C4-2B (cell line): ENCODE measurements at regions not wholly inside any gene's neighbourhood (a gene's known extent, or its start where the extent isn't known, plus 50 kb on each side); places are given as distances from the start of the nearest gene placed in this dataset.
A peak's percentile ranks its signal among the peaks of the same experiment; 100 is the strongest.

Experiments used
- H3K27ac ChIP-seq: fragments of 450-650 bp; 2 replicates; pipeline ENCODE4 v1.5.1; 2017
- ZFX ChIP-seq: fragments of 450-650 bp; IDR thresholded peaks from 2 replicates; pipeline ENCODE4 v1.6.1; 2017
- TF ChIP-seq, protein P1 (sequence below): fragments of 450-650 bp; conservative IDR thresholded peaks from 2 replicates; pipeline ENCODE4 v1.5.1; 2017; ENCODE audit warnings: mild to moderate bottlenecking

DNA sequence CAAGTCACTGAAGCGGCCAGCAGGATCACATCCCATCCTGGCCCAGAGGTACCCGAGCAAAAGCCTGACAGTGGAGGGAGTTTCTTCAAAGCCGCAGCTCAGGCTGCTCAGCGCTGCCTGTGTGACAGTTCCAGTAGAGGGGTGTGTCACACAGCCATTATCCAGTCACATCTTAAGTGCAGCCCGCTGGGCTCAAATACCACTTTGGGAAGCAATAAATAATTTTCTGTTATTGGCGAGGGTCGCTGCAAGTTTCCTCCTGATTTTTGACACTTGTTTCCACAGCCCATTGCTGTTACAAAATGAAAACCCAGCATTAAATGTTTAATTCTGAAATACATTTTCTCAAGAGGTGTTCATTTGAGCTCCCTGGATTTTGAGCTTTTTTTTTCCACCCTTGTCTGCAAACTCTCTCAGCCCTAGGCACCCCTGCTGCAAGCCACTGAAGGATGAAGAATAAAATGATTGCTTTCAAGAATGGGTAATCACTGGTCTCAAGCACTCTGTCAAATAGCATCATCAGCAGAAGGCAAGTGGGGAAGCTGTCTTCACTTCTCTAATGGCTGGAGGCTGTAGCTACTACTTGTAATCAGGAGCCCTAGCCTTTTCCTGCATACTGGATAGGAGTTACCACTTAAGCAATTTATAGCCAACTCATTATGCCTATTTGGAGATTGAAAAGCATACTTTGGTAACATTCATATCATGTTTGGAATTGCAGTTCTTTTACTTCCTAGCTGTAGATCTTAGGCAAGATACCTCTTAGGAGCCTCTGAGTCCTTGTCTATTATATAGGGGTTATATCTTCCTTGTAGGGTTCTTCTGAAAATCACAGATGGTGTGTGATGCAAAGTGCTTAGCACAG lies 373.7 kb downstream of the METTL15 start:
- TF ChIP-seq, protein P1, sequence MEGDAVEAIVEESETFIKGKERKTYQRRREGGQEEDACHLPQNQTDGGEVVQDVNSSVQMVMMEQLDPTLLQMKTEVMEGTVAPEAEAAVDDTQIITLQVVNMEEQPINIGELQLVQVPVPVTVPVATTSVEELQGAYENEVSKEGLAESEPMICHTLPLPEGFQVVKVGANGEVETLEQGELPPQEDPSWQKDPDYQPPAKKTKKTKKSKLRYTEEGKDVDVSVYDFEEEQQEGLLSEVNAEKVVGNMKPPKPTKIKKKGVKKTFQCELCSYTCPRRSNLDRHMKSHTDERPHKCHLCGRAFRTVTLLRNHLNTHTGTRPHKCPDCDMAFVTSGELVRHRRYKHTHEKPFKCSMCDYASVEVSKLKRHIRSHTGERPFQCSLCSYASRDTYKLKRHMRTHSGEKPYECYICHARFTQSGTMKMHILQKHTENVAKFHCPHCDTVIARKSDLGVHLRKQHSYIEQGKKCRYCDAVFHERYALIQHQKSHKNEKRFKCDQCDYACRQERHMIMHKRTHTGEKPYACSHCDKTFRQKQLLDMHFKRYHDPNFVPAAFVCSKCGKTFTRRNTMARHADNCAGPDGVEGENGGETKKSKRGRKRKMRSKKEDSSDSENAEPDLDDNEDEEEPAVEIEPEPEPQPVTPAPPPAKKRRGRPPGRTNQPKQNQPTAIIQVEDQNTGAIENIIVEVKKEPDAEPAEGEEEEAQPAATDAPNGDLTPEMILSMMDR, result no peak
- no peak for TF ChIP-seq ZFX
- H3K27ac ChIP-seq, result no peak overlapping the region

DNA sequence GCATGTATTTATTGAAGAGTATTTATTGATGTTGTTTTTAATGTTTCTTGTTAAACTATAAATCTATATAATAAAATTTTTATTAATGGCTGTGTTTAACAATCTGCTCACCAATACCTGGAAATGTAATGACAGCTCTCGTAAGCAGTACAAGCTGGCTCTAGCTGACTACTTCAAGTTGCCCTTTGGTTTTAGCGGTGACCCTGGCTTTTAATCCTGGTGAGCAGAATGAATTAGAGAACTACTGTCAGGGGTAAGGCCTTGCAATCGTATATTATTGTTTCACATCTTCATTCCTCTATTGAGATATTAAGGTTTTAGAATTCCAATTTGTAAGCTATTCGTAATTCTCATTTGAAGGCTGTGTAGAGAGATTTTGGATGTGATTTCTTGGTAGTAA lies 372.2 kb downstream of the METTL15 start:
- TF ChIP-seq, protein P1, result no peak
- no peak for TF ChIP-seq ZFX
- no peak overlapping the region for H3K27ac ChIP-seq

- TF ChIP-seq, protein P1, result no peak
- TF ChIP-seq ZFX, result no peak
- H3K27ac ChIP-seq, result no peak overlapping the region
Measured at GRCh38 chr11:28476864-28477263, 368.7 kb downstream of the METTL15 start.

GRCh38 chr11:28476049-28476448 lies 367.9 kb downstream of the METTL15 start:
- no peak overlapping the region for H3K27ac ChIP-seq
- TF ChIP-seq, protein P1, result no peak
- no peak for TF ChIP-seq ZFX

- TF ChIP-seq, protein P1, result no peak
- TF ChIP-seq ZFX, result no peak
- no peak overlapping the region for H3K27ac ChIP-seq
Measured at GRCh38 chr11:28472904-28473303, 364.7 kb downstream of the METTL15 start.

- no peak overlapping the region for H3K27ac ChIP-seq
- TF ChIP-seq, protein P1, result no peak
- TF ChIP-seq ZFX, result no peak
Measured at GRCh38 chr11:28471537-28471936, 363.3 kb downstream of the METTL15 start.

DNA sequence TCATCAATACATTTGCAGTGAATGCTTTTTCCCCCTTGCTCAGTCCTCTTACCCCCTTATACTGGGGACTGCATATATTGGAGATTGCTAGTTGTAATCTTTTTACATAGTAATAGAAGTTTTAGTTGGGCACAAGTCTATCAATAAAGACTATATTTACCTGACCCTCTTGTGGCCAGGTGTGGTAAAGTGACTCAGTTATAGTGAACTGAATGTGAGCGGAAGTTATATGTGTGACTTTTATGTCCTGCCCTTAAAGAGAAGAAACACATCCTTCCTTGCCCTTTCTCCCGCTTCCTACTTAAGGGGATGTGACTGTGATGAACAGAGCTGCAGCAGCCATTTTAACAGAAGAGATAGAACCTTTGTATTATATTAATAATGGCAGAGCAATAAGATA lies 362.0 kb downstream of the METTL15 start:
- TF ChIP-seq, protein P1, result peak; percentile 17; the same call in 1 of the 2 replicates
- no peak for TF ChIP-seq ZFX
- H3K27ac ChIP-seq, result no peak overlapping the region
